IgD-negative memory B cell (primary cell): ENCODE measurements at regions not wholly inside any gene's neighbourhood (a gene's known extent, or its start where the extent isn't known, plus 50 kb on each side); places are given as distances from the start of the nearest gene placed in this dataset.
A peak's percentile ranks its signal among the peaks of the same experiment; 100 is the strongest.
"Not testable (repeated sequence)": the region's sequence is repeated elsewhere in the genome, so short reads cannot be mapped to it uniquely, and the experiment has no call there.

ENCODE experiments used
- H3K27ac Mint-ChIP-seq, 3 donors: one replicate each; pipeline ENCODE4 v1.8.0; 2020 to 2022; ENCODE audit warnings: mild to moderate bottlenecking in 3 of 3, mixed read lengths in 3 of 3, moderate library complexity in 1 of 3
- H3K27me3 Mint-ChIP-seq: one replicate; pipeline ENCODE4 v1.8.0; 2021; ENCODE audit warnings: mixed read lengths
- H3K36me3 Mint-ChIP-seq: one replicate; pipeline ENCODE4 v1.8.0; 2020; ENCODE audit warnings: mild to moderate bottlenecking, mixed read lengths
- H3K4me1 Mint-ChIP-seq, 3 donors: one replicate each; pipeline ENCODE4 v1.8.0; 2020 to 2022; ENCODE audit warnings: mixed read lengths in 3 of 3, mild to moderate bottlenecking in 1 of 3
- H3K4me3 Mint-ChIP-seq, 4 donors: one replicate each; pipeline ENCODE4 v1.8.0; 2020 to 2022; ENCODE audit warnings: mild to moderate bottlenecking in 4 of 4, mixed read lengths in 4 of 4, moderate library complexity in 3 of 4
- H3K9me3 Mint-ChIP-seq, 3 donors: one replicate each; pipeline ENCODE4 v1.8.0; 2020 to 2021; ENCODE audit warnings: mixed read lengths in 3 of 3, mild to moderate bottlenecking in 1 of 3

DNA sequence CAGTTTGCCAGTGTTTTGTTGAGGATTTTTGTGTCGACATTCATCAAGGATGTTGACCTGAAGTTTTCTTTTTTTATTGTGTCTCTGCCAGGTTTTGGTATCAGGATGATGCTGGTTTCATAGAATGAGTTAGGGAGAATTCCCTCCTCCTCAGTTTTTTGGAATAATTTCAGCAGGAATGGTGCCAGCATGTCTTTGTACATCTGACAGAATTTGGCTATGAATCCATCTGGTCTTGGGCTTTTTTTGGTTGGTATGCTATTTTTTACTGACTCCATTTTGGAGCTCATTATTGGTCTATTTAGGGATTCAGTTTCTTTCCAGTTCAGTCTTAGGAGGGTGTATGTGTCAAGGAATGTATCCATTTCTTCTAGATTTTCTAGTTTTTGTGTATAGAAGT lies 320.0 kb upstream of the PPP2R3A start:
- H3K4me3 Mint-ChIP-seq, result no peak overlapping the region
- no peaks in the 10 kb centered on the region for H3K4me1 Mint-ChIP-seq
- peaks cover 6 to 10% (median 8%) of the 10 kb centered on the region in 3 donors for H3K9me3 Mint-ChIP-seq
- no peak overlapping the region for H3K27ac Mint-ChIP-seq
- peaks cover 2% of the 10 kb centered on the region for H3K27me3 Mint-ChIP-seq
- H3K36me3 Mint-ChIP-seq, result no peaks in the 10 kb centered on the region

DNA sequence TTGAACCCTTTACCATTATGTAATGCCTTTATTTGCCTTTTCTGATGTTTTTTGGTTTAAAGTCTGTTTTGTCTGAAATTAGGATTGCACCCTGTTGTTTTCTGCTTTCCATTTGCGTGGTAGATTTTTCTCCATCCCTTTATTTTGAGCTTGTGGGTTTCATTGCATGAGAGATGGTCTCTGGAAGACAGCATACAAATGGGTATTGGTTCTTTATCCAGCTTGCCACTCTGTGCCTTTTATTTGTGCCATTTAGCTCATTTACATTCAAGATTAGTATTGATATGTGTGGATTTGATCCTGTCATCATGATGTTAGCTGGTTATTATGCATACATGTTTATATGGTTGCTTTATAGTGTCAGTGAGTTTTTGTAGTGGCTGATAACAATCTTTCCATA lies 318.7 kb upstream of the PPP2R3A start:
- no peak overlapping the region for H3K4me3 Mint-ChIP-seq
- H3K27ac Mint-ChIP-seq, result no peak overlapping the region
- H3K9me3 Mint-ChIP-seq, result peaks cover 6 to 10% (median 6%) of the 10 kb centered on the region in 3 donors
- no peaks in the 10 kb centered on the region for H3K4me1 Mint-ChIP-seq
- no peaks in the 10 kb centered on the region for H3K36me3 Mint-ChIP-seq
- H3K27me3 Mint-ChIP-seq, result peaks cover 2% of the 10 kb centered on the region

DNA sequence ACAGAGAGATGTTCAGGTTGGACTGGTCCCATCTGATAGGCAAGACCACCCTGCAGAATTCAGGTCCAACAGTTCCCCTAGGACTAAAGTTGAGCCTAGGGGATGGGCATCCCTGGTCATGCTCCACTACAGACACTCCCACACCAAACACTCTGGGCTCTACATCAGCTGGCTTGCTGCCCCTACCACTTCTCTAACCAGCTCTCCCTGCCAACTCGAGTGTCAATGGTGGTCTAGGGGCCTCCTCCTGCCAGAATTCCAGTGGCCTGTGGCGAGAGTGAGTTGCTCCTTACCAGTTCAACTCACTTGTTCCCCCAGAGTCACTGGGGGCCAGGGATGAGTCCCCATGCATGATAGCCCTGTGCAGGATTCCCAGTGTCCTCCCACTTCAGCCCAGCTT lies 316.2 kb upstream of the PPP2R3A start:
- Mint-ChIP-seq H3K4me3 (no peak overlapping the region), H3K27ac (no peak overlapping the region), H3K27me3 (peaks cover 3% of the 10 kb centered on the region), H3K4me1 (no peaks in the 10 kb centered on the region), H3K9me3 (peaks cover 4 to 10% (median 6%) of the 10 kb centered on the region in 3 donors), H3K36me3 (no peaks in the 10 kb centered on the region)

DNA sequence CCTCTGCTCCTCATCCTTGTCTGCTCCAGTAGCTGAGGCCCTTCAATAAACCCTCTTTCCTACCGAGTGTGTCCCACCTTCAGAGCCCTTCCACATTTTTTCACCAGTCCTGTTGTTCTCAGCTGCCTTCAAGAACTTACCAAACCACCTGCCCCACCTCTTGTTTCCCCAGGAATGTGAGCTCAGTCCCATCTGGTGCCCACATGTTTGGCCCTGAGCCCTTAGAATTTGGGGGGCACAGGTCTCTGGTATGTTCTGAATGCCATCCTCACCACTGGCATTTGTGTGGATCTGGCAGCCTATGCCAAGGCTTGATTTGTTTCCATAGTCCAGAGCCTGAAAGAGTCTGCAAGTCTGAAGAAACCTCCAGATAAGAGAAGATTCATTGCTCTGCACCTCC lies 315.2 kb upstream of the PPP2R3A start:
- Mint-ChIP-seq H3K27me3 (peaks cover 3% of the 10 kb centered on the region), H3K4me1 (no peaks in the 10 kb centered on the region), H3K4me3 (no peak overlapping the region), H3K27ac (no peak overlapping the region), H3K9me3 (peaks cover 4 to 10% (median 6%) of the 10 kb centered on the region in 3 donors), H3K36me3 (no peaks in the 10 kb centered on the region)

DNA sequence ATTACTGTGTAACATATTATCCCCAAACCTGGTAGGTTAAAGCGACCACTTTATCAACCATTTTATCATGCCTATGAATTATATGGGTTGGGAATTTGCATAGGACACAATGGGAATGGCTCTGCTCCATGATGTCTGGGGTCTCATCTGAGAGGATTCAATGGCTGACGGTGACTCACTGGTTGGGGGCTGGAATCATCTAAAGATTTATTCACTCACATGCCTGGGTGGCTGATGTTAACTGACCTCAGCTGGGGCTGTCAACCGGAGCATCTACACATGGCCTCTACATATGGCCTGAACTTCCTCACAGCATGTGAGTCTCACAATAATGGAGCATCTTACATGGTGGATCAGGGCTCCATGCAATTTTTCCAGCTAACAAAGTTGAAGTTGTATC lies 313.1 kb upstream of the PPP2R3A start:
- Mint-ChIP-seq H3K27ac (no peak overlapping the region), H3K36me3 (no peaks in the 10 kb centered on the region), H3K4me3 (no peak overlapping the region), H3K27me3 (peaks cover 2% of the 10 kb centered on the region), H3K4me1 (no peaks in the 10 kb centered on the region), H3K9me3 (peaks cover 2 to 6% (median 3%) of the 10 kb centered on the region in 3 donors)

DNA sequence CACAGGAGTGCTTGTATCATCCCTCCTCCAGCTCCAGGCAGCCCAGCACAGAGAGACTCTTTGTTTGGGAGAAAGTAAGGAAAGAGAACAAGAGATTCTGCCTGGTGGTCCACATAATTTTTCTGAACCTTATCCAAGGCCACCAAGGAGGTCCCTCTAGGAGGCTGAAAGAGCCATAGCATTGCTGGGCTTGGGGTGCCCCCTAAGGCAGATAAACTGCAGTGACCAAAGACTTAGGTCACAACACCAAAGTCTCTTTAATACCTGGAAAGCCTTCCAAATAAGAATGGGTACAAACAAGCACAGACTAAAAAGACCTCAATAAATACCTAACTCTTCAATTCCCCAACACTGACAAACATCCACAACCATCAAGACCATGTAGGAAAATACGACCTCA lies 310.2 kb upstream of the PPP2R3A start:
- H3K27me3 Mint-ChIP-seq, result peaks cover 2% of the 10 kb centered on the region
- peaks cover 0 to 4% (median 3%) of the 10 kb centered on the region in 3 donors for H3K9me3 Mint-ChIP-seq
- no peak overlapping the region for H3K4me3 Mint-ChIP-seq
- no peaks in the 10 kb centered on the region for H3K36me3 Mint-ChIP-seq
- H3K4me1 Mint-ChIP-seq, result no peaks in the 10 kb centered on the region
- no peak overlapping the region for H3K27ac Mint-ChIP-seq

DNA sequence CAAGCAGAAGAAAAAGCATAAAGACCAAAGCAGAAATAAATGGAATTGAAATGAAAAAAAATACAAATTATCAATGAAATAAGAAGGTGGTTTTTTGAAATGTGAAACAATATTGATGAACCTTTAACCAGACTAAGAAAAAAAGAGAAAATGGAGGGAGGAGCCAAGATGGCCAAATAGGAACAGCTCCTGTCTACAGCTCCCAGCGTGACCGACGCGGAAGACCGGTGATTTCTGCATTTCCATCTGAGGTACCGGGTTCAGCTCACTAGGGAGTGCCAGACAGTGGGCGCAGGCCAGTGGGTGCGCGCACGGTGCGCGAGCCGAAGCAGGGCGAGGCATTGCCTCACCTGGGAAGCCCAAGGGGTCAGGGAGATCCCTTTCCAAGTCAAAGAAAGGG lies 307.1 kb upstream of the PPP2R3A start:
- peak overlapping the region in 1 of 4 donors; percentile 58 for H3K4me3 Mint-ChIP-seq
- not testable (repeated sequence) for H3K36me3 Mint-ChIP-seq, H3K9me3 Mint-ChIP-seq, H3K27me3 Mint-ChIP-seq, H3K4me1 Mint-ChIP-seq, H3K27ac Mint-ChIP-seq

DNA sequence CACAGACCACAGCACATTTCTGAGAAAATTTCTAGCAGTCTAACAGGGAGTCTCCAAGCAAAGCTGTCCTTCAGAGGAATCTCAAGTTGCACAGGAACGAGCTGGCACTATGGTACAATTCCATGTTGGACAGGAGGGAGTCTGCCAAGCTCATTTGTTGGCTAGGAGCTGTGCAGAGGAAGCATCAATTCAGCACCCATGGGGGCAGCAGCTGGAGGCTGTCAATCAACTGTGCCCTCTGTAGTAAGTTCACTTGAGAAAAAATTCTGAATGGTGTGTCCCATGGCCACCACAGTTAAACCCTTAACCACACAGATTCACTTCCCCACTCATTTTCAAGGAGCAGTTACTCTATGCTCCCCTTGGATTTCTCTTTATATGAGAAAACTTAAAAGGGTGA lies 298.5 kb upstream of the PPP2R3A start:
- Mint-ChIP-seq H3K4me1 (peaks cover 0 to 2% (median 0%) of the 10 kb centered on the region in 3 donors), H3K4me3 (no peak overlapping the region), H3K27me3 (no peaks in the 10 kb centered on the region), H3K36me3 (no peaks in the 10 kb centered on the region), H3K9me3 (peaks cover 2 to 3% (median 3%) of the 10 kb centered on the region in 3 donors), H3K27ac (no peak overlapping the region)

DNA sequence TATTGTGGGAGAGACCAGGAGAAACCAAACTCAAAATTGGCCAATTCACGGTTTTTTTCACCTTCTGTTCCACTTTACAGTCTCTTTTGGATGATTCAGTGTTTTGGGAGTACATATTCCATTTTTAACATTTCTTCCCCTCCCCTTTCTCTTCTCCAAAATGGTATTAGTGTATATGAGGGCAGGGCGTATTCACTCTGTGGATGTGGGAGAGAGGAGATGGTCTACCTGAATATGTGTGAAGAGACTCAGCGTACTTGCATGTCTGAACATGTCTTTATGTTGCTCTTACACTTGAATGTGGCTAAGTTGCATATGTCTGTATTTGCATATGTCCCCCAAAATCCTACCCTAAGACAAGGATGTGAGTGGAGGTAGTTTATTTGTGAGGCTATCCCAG lies 291.0 kb upstream of the PPP2R3A start:
- Mint-ChIP-seq H3K27me3 (no peaks in the 10 kb centered on the region), H3K4me3 (no peak overlapping the region), H3K9me3 (peaks cover 0 to 4% (median 0%) of the 10 kb centered on the region in 3 donors), H3K27ac (no peak overlapping the region), H3K36me3 (no peaks in the 10 kb centered on the region), H3K4me1 (no peaks in the 10 kb centered on the region)

DNA sequence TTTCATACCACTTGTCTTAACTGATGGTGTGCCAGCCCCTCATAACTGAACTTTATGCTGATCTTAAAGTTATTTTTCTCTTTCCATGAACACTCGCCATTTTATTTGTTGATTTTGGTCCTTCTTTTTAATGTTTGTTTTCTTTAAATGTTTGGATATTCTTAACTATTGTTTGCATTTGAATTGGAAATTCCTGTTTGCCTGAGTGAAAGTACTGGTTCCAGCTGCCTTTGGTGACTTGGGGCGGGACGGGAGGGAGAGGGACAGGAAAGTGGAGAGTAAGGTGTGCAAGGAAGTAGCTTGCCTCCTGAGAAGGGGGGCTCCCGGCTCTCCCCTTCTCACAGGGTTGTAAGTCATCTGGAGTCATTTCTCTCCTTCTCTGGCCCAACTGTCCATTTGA lies 287.1 kb upstream of the PPP2R3A start:
- Mint-ChIP-seq H3K4me1 (no peaks in the 10 kb centered on the region), H3K27ac (no peak overlapping the region), H3K27me3 (no peaks in the 10 kb centered on the region), H3K36me3 (no peaks in the 10 kb centered on the region), H3K9me3 (peaks cover 2 to 6% (median 3%) of the 10 kb centered on the region in 3 donors), H3K4me3 (no peak overlapping the region)

DNA sequence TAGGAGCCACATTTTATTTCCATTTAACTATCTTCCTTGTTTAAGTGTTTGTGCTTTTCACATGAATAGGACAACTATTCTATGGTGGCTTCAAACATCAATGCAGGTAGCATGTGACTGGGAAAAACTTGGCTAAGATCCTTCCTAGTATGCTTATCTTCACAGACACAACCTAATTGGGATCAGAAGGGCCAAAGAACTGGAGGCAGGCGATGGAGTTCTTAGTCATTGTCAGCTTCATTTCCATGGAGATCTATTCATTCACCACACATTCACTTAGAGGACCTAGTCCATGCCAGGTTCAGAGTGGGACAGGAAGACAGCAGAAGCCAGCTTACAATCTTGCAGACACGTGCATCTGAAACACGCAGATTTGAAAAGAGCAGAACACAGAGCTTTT lies 277.5 kb upstream of the PPP2R3A start:
- H3K9me3 Mint-ChIP-seq, result peaks cover 0 to 7% (median 2%) of the 10 kb centered on the region in 3 donors
- no peaks in the 10 kb centered on the region for H3K4me1 Mint-ChIP-seq
- H3K27me3 Mint-ChIP-seq, result no peaks in the 10 kb centered on the region
- H3K27ac Mint-ChIP-seq, result no peak overlapping the region
- H3K4me3 Mint-ChIP-seq, result no peak overlapping the region
- H3K36me3 Mint-ChIP-seq, result no peaks in the 10 kb centered on the region

DNA sequence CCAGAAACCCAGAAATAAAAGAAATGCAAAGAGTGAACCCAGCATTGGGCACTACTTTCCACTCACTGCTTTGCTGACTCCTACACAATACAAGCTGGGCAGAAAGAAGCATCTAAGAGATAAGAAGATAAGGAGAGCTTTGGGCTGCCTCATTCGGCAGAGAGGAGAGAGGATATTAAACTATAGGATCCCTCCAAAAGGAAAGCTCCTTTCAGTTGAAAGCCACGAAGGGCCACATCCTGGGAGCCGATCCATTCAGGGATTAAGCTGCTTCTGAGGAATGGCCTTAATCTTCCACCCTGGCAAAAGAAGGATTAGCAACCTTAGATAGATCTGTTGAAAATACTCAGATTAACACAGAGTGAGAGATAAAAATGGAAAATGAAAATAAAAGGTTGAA lies 274.9 kb upstream of the PPP2R3A start:
- H3K9me3 Mint-ChIP-seq, result peaks cover 0 to 4% (median 2%) of the 10 kb centered on the region in 3 donors

DNA sequence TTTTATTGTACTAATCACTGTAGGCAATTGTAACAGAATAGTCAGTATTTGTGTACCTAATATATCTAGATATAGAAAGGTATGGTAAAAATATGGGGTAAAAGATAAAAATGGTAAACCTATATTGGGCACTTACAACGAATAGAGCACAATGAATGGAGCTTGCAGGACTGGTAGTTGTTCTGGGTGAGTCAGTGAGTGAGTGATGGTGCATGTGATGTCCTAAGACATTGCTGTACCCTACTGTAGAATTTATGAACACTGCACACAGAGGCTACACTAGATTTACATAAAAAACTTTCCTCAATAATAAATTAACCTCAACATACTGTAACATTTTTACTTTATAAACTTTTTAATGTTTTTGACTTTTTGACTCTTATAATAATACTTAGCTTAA lies 274.3 kb upstream of the PPP2R3A start:
- Mint-ChIP-seq H3K27ac (no peak overlapping the region), H3K27me3 (no peaks in the 10 kb centered on the region), H3K4me1 (no peaks in the 10 kb centered on the region), H3K36me3 (no peaks in the 10 kb centered on the region), H3K4me3 (no peak overlapping the region), H3K9me3 (peaks cover 0 to 4% (median 2%) of the 10 kb centered on the region in 3 donors)

More for the DNA sequence above, 274.9 kb upstream of the PPP2R3A start:
- H3K4me1 Mint-ChIP-seq, result no peaks in the 10 kb centered on the region
- no peak overlapping the region for H3K27ac Mint-ChIP-seq
- no peak overlapping the region for H3K4me3 Mint-ChIP-seq
- no peaks in the 10 kb centered on the region for H3K27me3 Mint-ChIP-seq
- no peaks in the 10 kb centered on the region for H3K36me3 Mint-ChIP-seq

DNA sequence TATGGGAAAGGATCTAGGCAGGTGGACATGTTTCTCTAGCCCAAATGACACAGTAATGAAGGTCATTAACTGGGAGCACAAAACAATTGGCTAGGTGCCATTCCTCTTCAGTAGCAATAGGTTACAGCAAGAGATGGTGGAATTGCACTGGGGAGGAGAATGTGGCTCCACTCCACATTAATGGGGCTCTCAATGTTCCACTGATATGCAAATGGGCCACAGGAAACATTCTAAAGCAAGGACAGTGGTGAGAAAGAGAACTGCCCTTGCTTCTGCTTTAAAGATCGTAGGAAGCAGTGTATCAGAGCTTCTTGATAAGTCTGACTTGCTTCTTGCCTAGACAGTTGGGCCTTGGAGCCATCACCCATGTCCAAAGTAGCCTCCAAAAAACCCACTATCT lies 271.4 kb upstream of the PPP2R3A start:
- Mint-ChIP-seq H3K4me3 (no peak overlapping the region), H3K27ac (no peak overlapping the region), H3K9me3 (peaks cover 0 to 2% (median 0%) of the 10 kb centered on the region in 3 donors), H3K4me1 (no peaks in the 10 kb centered on the region), H3K27me3 (no peaks in the 10 kb centered on the region), H3K36me3 (no peaks in the 10 kb centered on the region)

DNA sequence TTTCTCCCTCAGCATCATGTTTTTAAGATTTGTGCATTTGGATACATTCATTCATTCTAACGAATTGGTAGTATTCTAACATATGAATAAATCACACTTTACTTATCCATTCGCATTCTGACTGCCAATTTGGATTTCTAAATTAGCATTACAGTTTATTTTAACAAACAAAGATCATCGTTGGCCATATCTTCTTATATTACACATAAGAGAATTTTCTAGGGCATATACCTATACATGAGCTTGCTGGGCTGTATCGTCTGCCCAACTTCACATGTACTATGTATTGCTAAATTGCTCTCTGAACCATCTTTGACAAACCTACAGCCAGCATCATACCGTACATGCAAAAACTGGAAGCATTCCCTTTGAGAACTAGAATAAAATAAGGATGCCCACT lies 265.8 kb upstream of the PPP2R3A start:
- Mint-ChIP-seq H3K27me3 (no peaks in the 10 kb centered on the region), H3K9me3 (no peaks in the 10 kb centered on the region), H3K4me3 (no peak overlapping the region), H3K27ac (no peak overlapping the region), H3K4me1 (no peaks in the 10 kb centered on the region), H3K36me3 (no peaks in the 10 kb centered on the region)

DNA sequence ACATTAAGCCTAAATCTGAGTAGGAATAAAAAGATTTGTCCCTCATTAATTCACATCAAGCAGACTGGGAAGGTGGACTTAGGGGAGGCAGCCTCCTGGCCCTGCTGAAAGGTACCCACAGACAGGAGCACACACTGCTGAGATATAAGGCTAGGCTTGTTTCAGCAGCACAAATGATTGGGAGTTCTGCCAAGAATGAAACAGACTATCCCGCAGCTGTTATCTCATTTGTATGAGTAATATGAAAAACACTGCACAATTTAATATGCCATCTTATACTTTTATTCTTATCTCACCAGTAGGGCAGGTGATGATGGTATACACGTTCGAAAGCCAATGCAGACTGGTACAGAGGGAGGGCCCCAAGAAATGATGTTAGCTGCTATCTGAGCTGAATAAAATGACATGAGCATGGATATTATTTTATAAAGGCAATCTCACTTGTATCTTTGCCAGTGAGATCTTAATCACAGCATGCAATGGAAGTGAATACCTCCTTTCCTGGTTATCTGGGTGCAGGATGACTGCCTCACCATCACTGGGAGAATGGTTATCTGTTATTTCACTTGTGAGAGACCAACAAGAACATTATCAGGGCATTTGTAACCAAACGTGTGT lies 258.7 kb upstream of the PPP2R3A start:
- Mint-ChIP-seq H3K27ac (no peak overlapping the region), H3K4me3 (no peak overlapping the region), H3K27me3 (peaks cover 1% of the 10 kb centered on the region), H3K4me1 (no peaks in the 10 kb centered on the region), H3K9me3 (peaks cover 0 to 1% (median 0%) of the 10 kb centered on the region in 3 donors), H3K36me3 (no peaks in the 10 kb centered on the region)
